ENCODE measurements at regions not wholly inside any gene's neighbourhood (a gene's known extent, or its start where the extent isn't known, plus 50 kb on each side); places are given as distances from the start of the nearest gene placed in this dataset.
A peak's percentile ranks its signal among the peaks of the same experiment; 100 is the strongest.
"Not testable (repeated sequence)": the region's sequence is repeated elsewhere in the genome, so short reads cannot be mapped to it uniquely, and the experiment has no call there.

DNA sequence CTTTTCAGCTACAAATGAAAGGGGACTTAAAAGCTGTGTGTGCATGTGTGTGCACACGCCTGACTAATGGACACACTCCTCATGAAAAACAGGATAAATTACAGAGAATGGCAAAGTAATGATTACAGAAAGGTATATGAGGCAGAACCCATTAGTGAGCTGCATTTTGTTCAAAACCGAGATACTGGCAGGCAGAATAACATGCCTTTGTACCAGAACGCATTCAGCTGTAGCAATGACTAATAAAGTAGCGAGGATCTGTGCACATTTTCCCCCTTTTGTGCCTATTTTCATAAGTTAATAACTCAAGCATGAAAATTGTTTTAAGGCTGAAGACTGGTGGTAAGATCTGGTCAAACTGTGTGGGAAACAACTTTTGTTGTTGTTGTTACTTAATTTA, 165.7 kb upstream of the PLGLB2 start:
- H3K4me1 ChIP-seq; in situ Hi-C loops (cut with MboI; ENCODE audit: low sequenced_read_pairs in 4 of 4); H3K9me3 ChIP-seq; intact Hi-C loops (cut with DNase I; ENCODE audit: low total_unique reads); DNase-seq; ATAC-seq; H3K27ac ChIP-seq; H3K4me3 ChIP-seq; H3K36me3 ChIP-seq; H3K27me3 ChIP-seq: not testable (repeated sequence)

GRCh38 chr2:87582579-87582978, 165.3 kb upstream of the PLGLB2 start:
- H3K4me3 ChIP-seq; H3K4me1 ChIP-seq; DNase-seq; ATAC-seq; H3K27ac ChIP-seq; H3K27me3 ChIP-seq; H3K36me3 ChIP-seq; in situ Hi-C loops (cut with MboI; ENCODE audit: low sequenced_read_pairs in 4 of 4); intact Hi-C loops (cut with DNase I; ENCODE audit: low total_unique reads); H3K9me3 ChIP-seq: not testable (repeated sequence)

DNA sequence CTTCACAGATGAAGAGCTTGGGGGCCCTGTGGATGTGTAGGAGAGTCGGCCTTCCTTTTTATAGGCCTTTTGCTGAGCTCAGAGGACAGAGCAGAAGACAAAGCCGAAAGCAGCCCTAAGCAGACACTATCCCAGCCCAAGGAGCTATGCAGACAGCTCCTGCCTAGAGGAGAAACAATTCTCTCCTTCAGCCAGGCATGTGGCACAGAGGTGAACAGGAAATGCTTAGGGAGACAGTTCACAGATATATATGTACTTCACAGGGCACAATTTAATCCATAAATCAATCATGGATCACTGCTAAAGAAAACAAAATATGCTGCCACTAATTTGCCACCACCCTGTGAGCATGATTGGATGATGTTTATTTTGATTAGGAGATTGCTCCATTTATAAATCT, 164.5 kb upstream of the PLGLB2 start:
- H3K4me3 ChIP-seq; H3K4me1 ChIP-seq; H3K27ac ChIP-seq; H3K27me3 ChIP-seq; DNase-seq; H3K36me3 ChIP-seq; intact Hi-C loops (cut with DNase I; ENCODE audit: low total_unique reads); H3K9me3 ChIP-seq; in situ Hi-C loops (cut with MboI; ENCODE audit: low sequenced_read_pairs in 4 of 4); ATAC-seq: not testable (repeated sequence)

DNA sequence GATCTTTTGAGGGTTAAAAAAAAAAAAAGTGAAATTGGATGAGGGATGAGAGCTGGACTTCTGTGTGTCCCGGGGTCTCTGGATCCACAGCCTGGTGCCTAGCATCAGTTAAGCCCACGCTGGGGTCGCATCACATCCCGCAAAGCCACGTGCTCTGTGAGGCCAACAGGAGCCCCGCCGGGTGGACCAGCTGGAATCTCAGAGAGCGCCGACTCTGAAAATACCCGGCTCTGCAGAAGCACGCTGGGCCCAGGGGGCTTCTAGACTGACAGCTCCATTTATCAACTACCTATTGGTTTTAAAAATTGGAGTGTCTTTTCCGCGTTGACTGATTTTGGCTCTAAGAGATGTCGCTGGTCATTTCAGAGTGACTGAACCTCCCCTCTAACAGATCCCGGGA, 164.1 kb upstream of the PLGLB2 start:
- H3K9me3 ChIP-seq; DNase-seq; H3K27me3 ChIP-seq; H3K4me1 ChIP-seq; intact Hi-C loops (cut with DNase I; ENCODE audit: low total_unique reads); ATAC-seq; in situ Hi-C loops (cut with MboI; ENCODE audit: low sequenced_read_pairs in 4 of 4); H3K27ac ChIP-seq; H3K36me3 ChIP-seq: not testable (repeated sequence)
- peak overlapping the region; percentile 27 to 46 (median 37) for H3K4me3 ChIP-seq

GRCh38 chr2:87584268-87584906, 163.5 kb upstream of the PLGLB2 start:
- H3K36me3 ChIP-seq; H3K9me3 ChIP-seq; intact Hi-C loops (cut with DNase I; ENCODE audit: low total_unique reads); DNase-seq; H3K4me1 ChIP-seq; H3K27me3 ChIP-seq; H3K27ac ChIP-seq; in situ Hi-C loops (cut with MboI; ENCODE audit: low sequenced_read_pairs in 4 of 4): not testable (repeated sequence)
- peak in 1 of 2 donors; percentile 26 for ATAC-seq
- peak overlapping the region; percentile 27 to 46 (median 37) for H3K4me3 ChIP-seq

DNA sequence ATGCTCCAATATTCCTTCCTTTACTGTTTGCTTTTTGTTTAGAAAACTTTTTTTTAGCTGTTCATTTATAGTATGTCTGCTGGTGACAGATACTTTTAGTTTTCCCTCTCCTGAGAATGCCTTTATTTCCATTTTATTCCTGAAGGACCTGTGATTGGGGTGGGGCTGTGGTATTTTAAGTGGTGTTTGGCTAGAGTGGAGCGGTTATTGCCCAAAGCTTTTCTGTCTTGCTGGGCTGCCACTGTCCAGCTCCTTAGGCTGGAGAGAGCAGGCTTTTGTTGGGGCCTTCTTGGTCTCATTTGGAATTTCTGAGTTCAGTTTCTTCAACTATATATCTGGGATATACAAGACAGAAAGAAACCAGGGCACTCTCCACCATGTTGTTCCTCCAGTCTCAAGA, 160.0 kb upstream of the PLGLB2 start:
- H3K9me3 ChIP-seq; H3K27me3 ChIP-seq; in situ Hi-C loops (cut with MboI; ENCODE audit: low sequenced_read_pairs in 4 of 4); ATAC-seq; DNase-seq; H3K27ac ChIP-seq; H3K4me3 ChIP-seq; H3K36me3 ChIP-seq; intact Hi-C loops (cut with DNase I; ENCODE audit: low total_unique reads); H3K4me1 ChIP-seq: not testable (repeated sequence)

DNA sequence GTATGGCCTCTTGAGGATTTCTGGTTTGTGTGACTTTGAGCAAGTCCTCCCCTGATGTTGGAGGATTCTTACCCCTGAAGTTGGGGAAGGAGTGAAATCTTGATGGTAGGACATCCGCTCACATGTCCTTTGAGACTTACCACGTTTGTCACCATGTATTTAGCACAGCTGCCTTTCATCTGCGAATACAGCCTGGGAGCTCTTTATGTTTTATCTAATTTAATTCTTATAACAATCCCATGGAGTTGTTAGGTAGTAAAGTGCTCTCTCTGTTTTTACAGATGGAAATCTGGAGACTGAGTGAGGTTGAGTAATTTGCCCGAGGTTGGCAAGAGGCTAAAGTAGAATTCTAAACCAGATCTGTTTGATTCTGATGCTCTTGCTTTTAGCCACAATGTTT, 154.9 kb upstream of the PLGLB2 start:
- H3K4me1 ChIP-seq; H3K27ac ChIP-seq; H3K27me3 ChIP-seq; H3K36me3 ChIP-seq; DNase-seq; H3K4me3 ChIP-seq; H3K9me3 ChIP-seq; ATAC-seq; in situ Hi-C loops (cut with MboI; ENCODE audit: low sequenced_read_pairs in 4 of 4); intact Hi-C loops (cut with DNase I; ENCODE audit: low total_unique reads): not testable (repeated sequence)

GRCh38 chr2:87593784-87594610, 153.9 kb upstream of the PLGLB2 start:
- H3K27ac ChIP-seq; H3K9me3 ChIP-seq; H3K4me3 ChIP-seq; H3K27me3 ChIP-seq; H3K4me1 ChIP-seq; in situ Hi-C loops (cut with MboI; ENCODE audit: low sequenced_read_pairs in 4 of 4); H3K36me3 ChIP-seq; intact Hi-C loops (cut with DNase I; ENCODE audit: low total_unique reads): not testable (repeated sequence)
- peak; percentile 35 to 55 for ATAC-seq
- DNase-seq: peak; percentile 15 to 48

- intact Hi-C loops (cut with DNase I; ENCODE audit: low total_unique reads); H3K36me3 ChIP-seq; H3K4me3 ChIP-seq; H3K4me1 ChIP-seq; H3K27me3 ChIP-seq; H3K9me3 ChIP-seq; in situ Hi-C loops (cut with MboI; ENCODE audit: low sequenced_read_pairs in 4 of 4): not testable (repeated sequence)
- peak overlapping the region in 3 of 4 donors; percentile 56 to 69 (median 58) for H3K27ac ChIP-seq
- ATAC-seq (peak in 1 of 2 donors; percentile 34), DNase-seq (peak in 1 of 2 donors; percentile 11)
These were observed 153.3 kb upstream of the PLGLB2 start for GRCh38 chr2:87594611-87594992.

GRCh38 chr2:87595017-87595416, 152.9 kb upstream of the PLGLB2 start:
- H3K36me3 ChIP-seq; H3K27me3 ChIP-seq; in situ Hi-C loops (cut with MboI; ENCODE audit: low sequenced_read_pairs in 4 of 4); intact Hi-C loops (cut with DNase I; ENCODE audit: low total_unique reads); H3K4me3 ChIP-seq; H3K9me3 ChIP-seq; H3K4me1 ChIP-seq: not testable (repeated sequence)
- peak overlapping the region; percentile 54 to 69 (median 60) for H3K27ac ChIP-seq
- DNase-seq (peak in 1 of 2 donors; percentile 33), ATAC-seq (peak; percentile 83 to 84)

DNA sequence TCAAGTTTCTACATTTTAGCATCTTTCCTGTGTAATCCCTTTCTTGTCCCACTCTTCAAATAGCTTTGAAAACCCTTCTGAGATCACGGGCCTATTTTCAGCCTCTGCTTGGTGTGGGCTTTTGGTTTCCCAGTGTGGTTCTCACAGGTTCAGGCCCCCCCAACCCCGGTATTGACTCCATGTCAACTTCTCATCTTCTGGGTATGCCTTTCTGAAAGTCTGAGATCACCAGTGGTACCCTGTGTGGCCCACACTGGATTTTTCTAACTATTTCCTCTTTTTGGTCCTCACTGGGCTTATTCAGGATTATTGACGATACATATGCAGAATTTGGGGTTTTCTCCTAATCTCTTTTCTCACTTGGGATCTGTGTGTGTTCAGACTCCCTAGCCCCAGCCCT, 146.9 kb upstream of the PLGLB2 start:
- not testable (repeated sequence) for H3K9me3 ChIP-seq

GRCh38 chr2:87602118-87602517, 145.8 kb upstream of the PLGLB2 start:
- H3K36me3 ChIP-seq; DNase-seq; H3K4me3 ChIP-seq; intact Hi-C loops (cut with DNase I; ENCODE audit: low total_unique reads); H3K4me1 ChIP-seq; ATAC-seq; H3K27ac ChIP-seq; H3K9me3 ChIP-seq; in situ Hi-C loops (cut with MboI; ENCODE audit: low sequenced_read_pairs in 4 of 4); H3K27me3 ChIP-seq: not testable (repeated sequence)

More for the DNA sequence above, 146.9 kb upstream of the PLGLB2 start:
- H3K27me3 ChIP-seq; H3K4me3 ChIP-seq; in situ Hi-C loops (cut with MboI; ENCODE audit: low sequenced_read_pairs in 4 of 4); H3K27ac ChIP-seq; ATAC-seq; intact Hi-C loops (cut with DNase I; ENCODE audit: low total_unique reads); DNase-seq; H3K36me3 ChIP-seq; H3K4me1 ChIP-seq: not testable (repeated sequence)
